Activated effector memory CD4-positive, alpha-beta T cell treated with Interleukin-2 at 50 U/mL for 16 hours (primary cell): ENCODE measurements at regions not wholly inside any gene's neighbourhood (a gene's known extent, or its start where the extent isn't known, plus 50 kb on each side); places are given as distances from the start of the nearest gene placed in this dataset.
A peak's percentile ranks its signal among the peaks of the same experiment; 100 is the strongest.
"Not testable (repeated sequence)": the region's sequence is repeated elsewhere in the genome, so short reads cannot be mapped to it uniquely, and the experiment has no call there.

Source experiments
- DNase-seq: peaks from one replicate; pipeline ENCODE4 v3.0.0-alpha.2; 2020

GRCh38 chr1:184882957-184883815, 91.1 kb downstream of the NIBAN1 start:
- DNase-seq = no peak

GRCh38 chr1:184881941-184882913, 92.1 kb downstream of the NIBAN1 start:
- no peak for DNase-seq

GRCh38 chr1:184879876-184880557, 94.3 kb downstream of the NIBAN1 start:
- DNase-seq = no peak

- DNase-seq = no peak
These were observed 95.7 kb downstream of the NIBAN1 start for GRCh38 chr1:184878602-184879001.

GRCh38 chr1:184878002-184878401, 96.3 kb downstream of the NIBAN1 start:
- no peak for DNase-seq

- not testable (repeated sequence) for DNase-seq
These were observed 98.3 kb downstream of the NIBAN1 start for GRCh38 chr1:184876015-184876414.

- DNase-seq = no peak
These were observed 99.1 kb downstream of the NIBAN1 start for GRCh38 chr1:184875218-184875617.

GRCh38 chr1:184870319-184870718, 104.0 kb downstream of the NIBAN1 start:
- DNase-seq = no peak

- no peak for DNase-seq
These were observed 106.2 kb downstream of the NIBAN1 start for GRCh38 chr1:184867866-184868689.

GRCh38 chr1:184866991-184867788, 107.1 kb downstream of the NIBAN1 start:
- DNase-seq = peak; percentile 45

GRCh38 chr1:184866586-184866985, 107.7 kb downstream of the NIBAN1 start:
- DNase-seq = no peak

- DNase-seq = no peak
These were observed 108.5 kb downstream of the NIBAN1 start for GRCh38 chr1:184865831-184866230.

- DNase-seq = no peak
These were observed 107.2 kb upstream of the EDEM3 start for GRCh38 chr1:184861755-184862336.

GRCh38 chr1:184860985-184861754, 106.5 kb upstream of the EDEM3 start:
- no peak for DNase-seq

GRCh38 chr1:184860535-184860934, 105.9 kb upstream of the EDEM3 start:
- no peak for DNase-seq

GRCh38 chr1:184859381-184860105, 104.9 kb upstream of the EDEM3 start:
- no peak for DNase-seq

- no peak for DNase-seq
These were observed 103.6 kb upstream of the EDEM3 start for GRCh38 chr1:184858288-184858687.

GRCh38 chr1:184854496-184855140, 100.0 kb upstream of the EDEM3 start:
- no peak for DNase-seq

- DNase-seq = no peak
These were observed 99.4 kb upstream of the EDEM3 start for GRCh38 chr1:184854036-184854435.
